Heart left ventricle (tissue), 16 donors: ENCODE measurements at regions not wholly inside any gene's neighbourhood (a gene's known extent, or its start where the extent isn't known, plus 50 kb on each side); places are given as distances from the start of the nearest gene placed in this dataset.
A peak's percentile ranks its signal among the peaks of the same experiment; 100 is the strongest.

ENCODE experiments used
- ATAC-seq, 4 donors: fragments of 200-7000 bp; cut with Tn5 transposase; one replicate each; pipeline ENCODE4 v1.9.1; 2020 to 2022; ENCODE audit warnings: moderate library complexity in 4 of 4, mild to moderate bottlenecking in 3 of 4, moderate number of reproducible peaks in 1 of 4
- DNase-seq, 5 donors: peaks; one replicate each; pipeline ENCODE4 v3.0.0-alpha.2; 2020
- H3K27ac ChIP-seq, 12 donors: fragments of 200-600 bp; sonication (generic) in 4 of 12; one replicate each; pipeline versions ENCODE4 v1.5.0 to v1.8.0; 2016 to 2022; ENCODE audit warnings: mild to moderate bottlenecking in 2 of 12
- H3K27me3 ChIP-seq, 9 donors: fragments of 200-600 bp; sonication (generic) in 2 of 9; one replicate each; pipeline versions ENCODE4 v1.5.1 to v1.8.0; 2016 to 2022; ENCODE audit warnings: mild to moderate bottlenecking in 3 of 9
- H3K36me3 ChIP-seq, 9 donors: fragments of 200-600 bp; sonication (generic) in 2 of 9; one replicate each; pipeline versions ENCODE4 v1.5.0 to v1.8.0; 2018 to 2022; ENCODE audit warnings: mild to moderate bottlenecking in 2 of 9
- H3K4me1 ChIP-seq, 12 donors: fragments of 200-600 bp; sonication (generic) in 4 of 12; one replicate each; pipeline versions ENCODE4 v1.5.0 to v1.8.0; 2016 to 2022; ENCODE audit warnings: mild to moderate bottlenecking in 3 of 12
- H3K4me3 ChIP-seq, 12 donors: fragments of 200-600 bp; sonication (generic) in 4 of 12; one replicate each; pipeline versions ENCODE4 v1.5.0 to v1.8.0; 2017 to 2022; ENCODE audit warnings: mild to moderate bottlenecking in 9 of 12, moderate library complexity in 4 of 12
- H3K9me3 ChIP-seq, 12 donors: fragments of 200-600 bp; sonication (generic) in 4 of 12; one replicate each; pipeline versions ENCODE4 v1.5.0 to v1.8.0; 2016 to 2022; ENCODE audit warnings: mild to moderate bottlenecking in 1 of 12
- CTCF ChIP-seq, 12 donors: fragments of 200-600 bp; sonication (generic) in 4 of 12; IDR thresholded peaks; one replicate each; pipeline versions ENCODE4 v1.5.0 to v1.8.0; 2018 to 2022; ENCODE audit warnings: antibody characterized with exemption in 12 of 12, mild to moderate bottlenecking in 5 of 12
- POLR2A ChIP-seq, 2 donors: fragments of 450-650 bp; IDR thresholded peaks; one replicate each; pipeline ENCODE4 v1.6.1; 2017; ENCODE audit warnings: antibody characterized with exemption in 2 of 2, mild to moderate bottlenecking in 2 of 2, moderate library complexity in 2 of 2
- WGBS, 4 donors: extraction: QIAGEN DNeasy Blood & Tissue Kit in 2 of 4; methylation state at CpG; one replicate each; pipeline versions ENCODE4 v1.1.5 to v1.1.7; 2013 to 2018; 5-methylcytosine and 5-hydroxymethylcytosine counted together
- intact Hi-C, 10 donors: fragments of 100-400 bp; cut with DNase I; formaldehyde crosslinking; loops; one replicate each; pipeline versions ENCODE4 v1.11.1 to v1.14.2; 2022
- donor health status: ischemic (EF 13 %, LVEDD 7.1; RV severe dilation, severe dysfunction).
- donor health status: healthy with polysubstance abuse.
- donor health status: DM: no; HTN: yes; CAD: no.
- donor health status: DM: no; HTN: no; CAD: no.
- donor health status: ischemic (EF 25% LVEDD 6.9; RV normal size, moderate dysfunction).
- donor health status: ischemic (EF 25% LVEDD 5.7; RV mildly dilated, moderate dysfunction).
- donor health status: healthy.
- donor health status: DM: yes; HTN: yes; CAD: no.
- donor health status: ischemic (EF 35%, LVEDD 5.7; RV mildly dilated, moderate dysfunction).
- donor health status: nonischemic (EF 11% LVEDD 7.7; RV severe dilation, severe dysfunction).
- donor health status: DM: yes; HTN: yes; CAD: no.
- donor health status: PGD.
- donor health status: ischemic (EF 29% LVEDD 5.4; RV normal size, mild dysfunction).
- donor health status: nonischemic (EF 23%, LVEDD 6.1; RV moderate dilation, normal function).

- H3K27ac ChIP-seq, result no peak overlapping the region
- DNase-seq (no peak), ATAC-seq (no peak)
- intact Hi-C loops, result no loop called here
- peaks cover 0 to 4% (median 0%) of the 10 kb centered on the region in 12 donors for H3K9me3 ChIP-seq
- TF ChIP-seq POLR2A (IDR thresholded peaks at IDR 0.05), result no peak
- TF ChIP-seq CTCF (IDR thresholded peaks at IDR 0.05), result no peak
- WGBS, 4 donors, result 88 to 93% (median 92%) methylated on average over 7 to 8 of the region's 8 CpGs
- H3K36me3 ChIP-seq, result no peaks in the 10 kb centered on the region
- H3K27me3 ChIP-seq, result peaks cover 0 to 6% (median 0%) of the 10 kb centered on the region in 9 donors
- no peaks in the 10 kb centered on the region for H3K4me1 ChIP-seq
- H3K4me3 ChIP-seq, result no peak overlapping the region
Observed at GRCh38 chr5:66234241-66234640, 90.1 kb downstream of the SREK1 start.

GRCh38 chr5:66238435-66238834 is 94.3 kb downstream of the SREK1 start:
- no peaks in the 10 kb centered on the region for H3K4me1 ChIP-seq
- peaks cover 0 to 6% (median 0%) of the 10 kb centered on the region in 9 donors for H3K27me3 ChIP-seq
- no peak overlapping the region for H3K27ac ChIP-seq
- no peak overlapping the region for H3K4me3 ChIP-seq
- DNase-seq (no peak), ATAC-seq (no peak)
- H3K36me3 ChIP-seq, result no peaks in the 10 kb centered on the region
- intact Hi-C loops, result no loop called here
- H3K9me3 ChIP-seq, result no peaks in the 10 kb centered on the region
- WGBS, 4 donors, result 82 to 88% (median 86%) methylated on average over 6 of the region's 6 CpGs
- TF ChIP-seq POLR2A (IDR thresholded peaks at IDR 0.05), result no peak
- TF ChIP-seq CTCF (IDR thresholded peaks at IDR 0.05), result no peak

- DNase-seq, result no peak
- no peak overlapping the region for H3K4me3 ChIP-seq
- ATAC-seq, result peak in 1 of 4 donors; percentile 36
- TF ChIP-seq POLR2A (IDR thresholded peaks at IDR 0.05) (no peak), CTCF (IDR thresholded peaks at IDR 0.05) (peak in 7 of 12 donors; percentile 15 to 35 (median 25))
- H3K27ac ChIP-seq, result no peak overlapping the region
- H3K36me3 ChIP-seq, result no peaks in the 10 kb centered on the region
- 67 to 76% (median 70%) methylated on average over 1 of the region's 1 CpG for WGBS, 4 donors
- H3K4me1 ChIP-seq, result no peaks in the 10 kb centered on the region
- intact Hi-C loops, result no loop called here
- H3K9me3 ChIP-seq, result no peaks in the 10 kb centered on the region
- H3K27me3 ChIP-seq, result peaks cover 0 to 6% (median 0%) of the 10 kb centered on the region in 9 donors
Observed at GRCh38 chr5:66239034-66239433, 94.9 kb downstream of the SREK1 start.

GRCh38 chr5:66241136-66241825 is 97.2 kb downstream of the SREK1 start:
- H3K27ac ChIP-seq, result no peak overlapping the region
- TF ChIP-seq POLR2A (IDR thresholded peaks at IDR 0.05) (no peak), CTCF (IDR thresholded peaks at IDR 0.05) (no peak)

More at GRCh38 chr5:66241136-66241825, 97.2 kb downstream of the SREK1 start:
- H3K4me1 ChIP-seq, result no peaks in the 10 kb centered on the region
- H3K27me3 ChIP-seq, result peaks cover 0 to 2% (median 0%) of the 10 kb centered on the region in 9 donors
- WGBS, 4 donors, result 90 to 93% (median 91%) methylated on average over 12 of the region's 12 CpGs
- DNase-seq (no peak), ATAC-seq (no peak)
- intact Hi-C loops, result loop anchor here in 1 of 10 donors (10.0 kb wide), 1 partner anchor 964 kb away; no protein-coding TSS in a partner anchor
- H3K4me3 ChIP-seq, result no peak overlapping the region
- no peaks in the 10 kb centered on the region for H3K36me3 ChIP-seq
- H3K9me3 ChIP-seq, result no peaks in the 10 kb centered on the region
